Sciatic nerve (tissue), 2 donors: ENCODE measurements at regions not wholly inside any gene's neighbourhood (a gene's known extent, or its start where the extent isn't known, plus 50 kb on each side); places are given as distances from the start of the nearest gene placed in this dataset.

Experiments
- ATAC-seq: fragments of 200-7000 bp; cut with Tn5 transposase; one replicate; pipeline ENCODE4 v1.9.1; 2020; ENCODE audit warnings: mild to moderate bottlenecking, moderate library complexity
- DNase-seq: peaks from one replicate; pipeline ENCODE4 v3.0.0-alpha.2; 2020; ENCODE audit warnings: low spot score
- intact Hi-C: fragments of 100-400 bp; cut with DNase I; formaldehyde crosslinking; loops from one replicate; pipeline ENCODE4 v1.14.2; 2022
- donor health status: DM: no; HTN: no; CAD: no.
- donor health status: DM: no; HTN: no; CAD: no.

GRCh38 chr20:60591172-60591799, 633.1 kb downstream of the CDH26 start:
- DNase-seq: no peak
- intact Hi-C loops: no loop called here
- no peak for ATAC-seq

- intact Hi-C loops: no loop called here
- DNase-seq (no peak), ATAC-seq (no peak)
Measured at GRCh38 chr20:60598528-60598927, 640.3 kb downstream of the CDH26 start.

GRCh38 chr20:60599381-60599780, 641.2 kb downstream of the CDH26 start:
- DNase-seq: no peak
- ATAC-seq: no peak

GRCh38 chr20:60600036-60600435, 641.8 kb downstream of the CDH26 start:
- intact Hi-C loops: no loop called here
- DNase-seq: no peak
- ATAC-seq: no peak

More at GRCh38 chr20:60599381-60599780, 641.2 kb downstream of the CDH26 start:
- intact Hi-C loops: no loop called here

- intact Hi-C loops: no loop called here
- ATAC-seq (no peak), DNase-seq (no peak)
Measured at GRCh38 chr20:60624066-60624465, 628.0 kb upstream of the CDH4 start.

GRCh38 chr20:60627751-60628565, 624.1 kb upstream of the CDH4 start:
- DNase-seq: no peak
- ATAC-seq: no peak
- intact Hi-C loops: no loop called here

GRCh38 chr20:60628749-60629148, 623.3 kb upstream of the CDH4 start:
- no peak for DNase-seq
- intact Hi-C loops: no loop called here
- no peak for ATAC-seq

GRCh38 chr20:60629206-60629605, 622.9 kb upstream of the CDH4 start:
- DNase-seq: no peak
- intact Hi-C loops: no loop called here
- ATAC-seq: no peak

- intact Hi-C loops: no loop called here
- ATAC-seq: no peak
- DNase-seq: no peak
Measured at GRCh38 chr20:60630609-60631008, 621.5 kb upstream of the CDH4 start.

- intact Hi-C loops: no loop called here
- DNase-seq: no peak
- ATAC-seq: no peak
Measured at GRCh38 chr20:60631585-60632287, 620.3 kb upstream of the CDH4 start.

GRCh38 chr20:60632391-60633262, 619.4 kb upstream of the CDH4 start:
- peak; percentile 84 for ATAC-seq
- no peak for DNase-seq
- intact Hi-C loops: no loop called here

GRCh38 chr20:60634491-60635172, 617.4 kb upstream of the CDH4 start:
- ATAC-seq: no peak
- intact Hi-C loops: no loop called here
- no peak for DNase-seq

- ATAC-seq (no peak), DNase-seq (no peak)
Measured at GRCh38 chr20:60636417-60636816, 615.6 kb upstream of the CDH4 start.

GRCh38 chr20:60637801-60638200, 614.3 kb upstream of the CDH4 start:
- DNase-seq: no peak
- intact Hi-C loops: no loop called here
- ATAC-seq: no peak

More at GRCh38 chr20:60636417-60636816, 615.6 kb upstream of the CDH4 start:
- intact Hi-C loops: no loop called here

- intact Hi-C loops: no loop called here
- ATAC-seq: no peak
- DNase-seq: no peak
Measured at GRCh38 chr20:60638430-60639098, 613.5 kb upstream of the CDH4 start.

- DNase-seq (no peak), ATAC-seq (no peak)
- intact Hi-C loops: no loop called here
Measured at GRCh38 chr20:60641879-60642447, 610.1 kb upstream of the CDH4 start.

GRCh38 chr20:60642541-60642940, 609.5 kb upstream of the CDH4 start:
- DNase-seq (no peak), ATAC-seq (no peak)
- intact Hi-C loops: no loop called here

GRCh38 chr20:60648556-60648955, 603.5 kb upstream of the CDH4 start:
- DNase-seq: no peak
- intact Hi-C loops: no loop called here
- no peak for ATAC-seq
